Endothelial cell of umbilical vein (primary cell): ENCODE measurements at regions not wholly inside any gene's neighbourhood (a gene's known extent, or its start where the extent isn't known, plus 50 kb on each side); places are given as distances from the start of the nearest gene placed in this dataset.

ENCODE experiments used
- BruUV-seq: library from RNA; stranded (reverse); fragments of 400-500 nt; replicated peaks from 2 replicates; lab custom pipeline; 2021; lab: Mats Ljungman, UMichigan
- CTCF ChIA-PET: fragments of 300-600, 350-600 bp; sonication (Branson Sonifier 250); formaldehyde crosslinking; loops from one replicate; lab custom pipeline; 2021; ENCODE audit warnings: antibody characterized with exemption, inconsistent platforms; lab: Charles Lee
- POLR2A ChIA-PET: fragments of 300-600, 350-600 bp; sonication (Branson Sonifier 250); formaldehyde crosslinking; loops from one replicate; lab custom pipeline; 2021; ENCODE audit warnings: antibody characterized with exemption, inconsistent platforms; lab: Charles Lee
- DNase-seq: peaks from one replicate; pipeline ENCODE4 v3.0.0-alpha.2; 2011; ENCODE audit warnings: low read depth, low spot score
- FAIRE-seq: peaks from 2 replicates; lab custom pipeline; 2011; peaks lifted over from hg19 to GRCh38; lab: Jason Lieb, UNC
- H2AFZ ChIP-seq: 2 replicates; pipeline ENCODE4 v1.6.0; 2012; ENCODE audit warnings: low read depth, low read length, control low read depth, inconsistent platforms
- H3K27ac ChIP-seq: 2 replicates; pipeline ENCODE4 v1.5.1; 2011; ENCODE audit warnings: low read depth, mild to moderate bottlenecking, control low read depth, low read length, moderate library complexity; ENCODE audit not compliant: insufficient read depth
- H3K27me3 ChIP-seq, 2 experiments: 2 replicates each; pipeline versions ENCODE4 v1.6.0 to v1.6.1; 2011; ENCODE audit warnings: low read length in 2 of 2, mixed read lengths in 1 of 2; ENCODE audit not compliant: control insufficient read depth in 2 of 2, insufficient read depth in 2 of 2
- H3K36me3 ChIP-seq, 2 experiments: 2 replicates in 1 of 2; 3 replicates in 1 of 2; pipeline ENCODE4 v1.5.1; 2011; ENCODE audit warnings: low read length in 2 of 2, mild to moderate bottlenecking in 1 of 2, moderate library complexity in 1 of 2; ENCODE audit not compliant: control insufficient read depth in 2 of 2, insufficient read depth in 2 of 2; ENCODE audit errors: extremely low read depth in 1 of 2
- H3K4me1 ChIP-seq: 3 replicates; pipeline ENCODE4 v1.5.1; 2011; ENCODE audit warnings: mild to moderate bottlenecking, low read length; ENCODE audit not compliant: control insufficient read depth, insufficient read depth; ENCODE audit errors: extremely low read depth
- H3K4me2 ChIP-seq: 2 replicates; pipeline ENCODE4 v1.6.1; 2011; ENCODE audit warnings: low read length, control low read depth, mixed read lengths; ENCODE audit not compliant: insufficient read depth
- H3K4me3 ChIP-seq, 3 experiments: fragments of 200-600 bp in 1 of 3; sonication (generic), shearing (Covaris generic) in 1 of 3; replicated peaks in 1 of 3; 2 replicates each; pipeline ENCODE4 v1.5.1; 2011 to 2016; ENCODE audit warnings: control low read depth in 3 of 3, low read length in 3 of 3, mild to moderate bottlenecking in 2 of 3, inconsistent platforms in 1 of 3, low read depth in 1 of 3, moderate library complexity in 1 of 3; ENCODE audit not compliant: insufficient read depth in 1 of 3
- H3K79me2 ChIP-seq: 2 replicates; pipeline ENCODE4 v1.6.0; 2012; ENCODE audit warnings: low read length, inconsistent platforms; ENCODE audit not compliant: control insufficient read depth, insufficient read depth
- H3K9ac ChIP-seq: replicated peaks from 2 replicates; pipeline ENCODE3; 2011; ENCODE audit warnings: low read length, control low read depth; ENCODE audit not compliant: insufficient read depth; ENCODE audit errors: extremely low read depth
- H3K9me1 ChIP-seq: replicated peaks from 3 replicates; pipeline ENCODE4 v1.6.0; 2011; ENCODE audit warnings: mild to moderate bottlenecking, low read length; ENCODE audit not compliant: control insufficient read depth, insufficient read depth; ENCODE audit errors: extremely low read depth
- H3K9me3 ChIP-seq: replicated peaks from 2 replicates; pipeline ENCODE4 v1.5.1; 2012; ENCODE audit warnings: low read length, inconsistent platforms; ENCODE audit not compliant: control insufficient read depth, insufficient read depth
- H4K20me1 ChIP-seq: replicated peaks from 2 replicates; pipeline ENCODE3; 2011; ENCODE audit warnings: mild to moderate bottlenecking, low read length; ENCODE audit not compliant: control insufficient read depth, insufficient read depth; ENCODE audit errors: extremely low read depth
- EZH2 ChIP-seq: IDR thresholded peaks from 2 replicates; pipeline ENCODE4 v1.6.1; 2012; ENCODE audit warnings: borderline replicate concordance, low read depth, mild to moderate bottlenecking, moderate library complexity, low read length, inconsistent platforms; ENCODE audit not compliant: severe bottlenecking
- FOS ChIP-seq: IDR thresholded peaks from 2 replicates; pipeline ENCODE4 v1.6.1; 2011; ENCODE audit warnings: mild to moderate bottlenecking, low read length, moderate library complexity, borderline replicate concordance; ENCODE audit not compliant: insufficient read depth
- GATA2 ChIP-seq: IDR thresholded peaks from 2 replicates; pipeline ENCODE4 v1.7.0; 2011; ENCODE audit warnings: low read depth, mild to moderate bottlenecking, moderate library complexity, mixed read lengths, low read length; ENCODE audit not compliant: insufficient read length, insufficient read depth
- JUN ChIP-seq: IDR thresholded peaks from 2 replicates; pipeline ENCODE4 v1.6.1; 2011; ENCODE audit warnings: borderline replicate concordance, low read depth; ENCODE audit not compliant: insufficient read length, insufficient read depth
- MYC ChIP-seq: IDR thresholded peaks from one replicate; pipeline ENCODE4 v1.6.1; 2011; ENCODE audit warnings: mild to moderate bottlenecking, low read depth, low read length
- POLR2A ChIP-seq: IDR thresholded peaks from 2 replicates; pipeline ENCODE4 v1.6.1; 2012; ENCODE audit warnings: low read depth, mild to moderate bottlenecking, control low read depth, low read length
- POLR2AphosphoS5 ChIP-seq: IDR thresholded peaks from 2 replicates; pipeline ENCODE4 v1.6.1; 2012; ENCODE audit warnings: low read depth, mild to moderate bottlenecking, control low read depth, low read length, moderate library complexity; ENCODE audit not compliant: insufficient read depth
- dilution Hi-C: fragments of 300-500 bp; cut with MboI; formaldehyde crosslinking; loops from one replicate; pipeline ENCODE4 v1.15.0; 2019; ENCODE audit warnings: low sequenced_read_pairs; ENCODE audit not compliant: extremely low pct_ligation_motif_present
- intact Hi-C: fragments of 100-400 bp; cut with micrococcal nuclease; formaldehyde crosslinking; loops from one replicate; pipeline ENCODE4 v1.10.0; 2022
- TF ChIP-seq, protein P1 (sequence below), 2 donors: IDR thresholded peaks; 1 replicate in 1 of 2; 2 replicates in 1 of 2; pipeline ENCODE4 v1.5.1; 2011; ENCODE audit warnings: low read length in 2 of 2, mild to moderate bottlenecking in 2 of 2, moderate library complexity in 2 of 2, control low read depth in 1 of 2, inconsistent platforms in 1 of 2, low read depth in 1 of 2; ENCODE audit not compliant: insufficient read depth in 1 of 2; ENCODE audit errors: extremely low read depth in 1 of 2
- TF ChIP-seq, protein P2 (sequence below): IDR thresholded peaks from 2 replicates; pipeline ENCODE4 v1.6.1; 2011; ENCODE audit not compliant: insufficient read depth, insufficient read length

DNA sequence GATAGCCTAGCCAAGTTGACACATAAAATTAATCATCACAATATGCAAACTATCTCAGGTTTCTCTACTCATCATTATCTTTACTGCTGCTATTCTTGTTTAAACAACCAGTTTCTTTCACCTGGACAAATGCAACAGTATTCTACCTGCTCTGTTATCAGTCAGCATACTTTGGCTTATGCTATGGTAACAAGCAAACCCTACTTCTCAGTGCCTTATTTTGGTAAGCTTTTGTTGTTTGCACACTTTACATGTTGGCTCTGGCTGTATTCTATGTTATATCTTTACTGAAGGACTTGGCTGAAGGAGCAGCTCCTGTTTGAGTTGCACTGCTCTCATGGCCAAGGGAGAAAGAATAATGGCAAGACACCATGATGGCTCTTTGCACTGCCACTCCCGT lies 463.1 kb downstream of the EPM2A start:
- CTCF ChIA-PET, result no interaction called here
- H2AFZ ChIP-seq, result no peak overlapping the region
- H3K36me3 ChIP-seq, result no peaks in the 10 kb centered on the region
- dilution Hi-C loops, result no loop called here
- no peak for TF ChIP-seq GATA2
- no peak for TF ChIP-seq EZH2
- TF ChIP-seq POLR2AphosphoS5, result no peak
- no peak for TF ChIP-seq FOS
- no peak for TF ChIP-seq MYC
- no peak for TF ChIP-seq POLR2A
- TF ChIP-seq, protein P1, sequence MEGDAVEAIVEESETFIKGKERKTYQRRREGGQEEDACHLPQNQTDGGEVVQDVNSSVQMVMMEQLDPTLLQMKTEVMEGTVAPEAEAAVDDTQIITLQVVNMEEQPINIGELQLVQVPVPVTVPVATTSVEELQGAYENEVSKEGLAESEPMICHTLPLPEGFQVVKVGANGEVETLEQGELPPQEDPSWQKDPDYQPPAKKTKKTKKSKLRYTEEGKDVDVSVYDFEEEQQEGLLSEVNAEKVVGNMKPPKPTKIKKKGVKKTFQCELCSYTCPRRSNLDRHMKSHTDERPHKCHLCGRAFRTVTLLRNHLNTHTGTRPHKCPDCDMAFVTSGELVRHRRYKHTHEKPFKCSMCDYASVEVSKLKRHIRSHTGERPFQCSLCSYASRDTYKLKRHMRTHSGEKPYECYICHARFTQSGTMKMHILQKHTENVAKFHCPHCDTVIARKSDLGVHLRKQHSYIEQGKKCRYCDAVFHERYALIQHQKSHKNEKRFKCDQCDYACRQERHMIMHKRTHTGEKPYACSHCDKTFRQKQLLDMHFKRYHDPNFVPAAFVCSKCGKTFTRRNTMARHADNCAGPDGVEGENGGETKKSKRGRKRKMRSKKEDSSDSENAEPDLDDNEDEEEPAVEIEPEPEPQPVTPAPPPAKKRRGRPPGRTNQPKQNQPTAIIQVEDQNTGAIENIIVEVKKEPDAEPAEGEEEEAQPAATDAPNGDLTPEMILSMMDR (IDR thresholded peaks at IDR 0.05; ENCODE audit: extremely low read depth in 1 of 2, insufficient read depth in 1 of 2, low read depth in 1 of 2, low read length in 2 of 2), result no peak
- TF ChIP-seq, protein P2, sequence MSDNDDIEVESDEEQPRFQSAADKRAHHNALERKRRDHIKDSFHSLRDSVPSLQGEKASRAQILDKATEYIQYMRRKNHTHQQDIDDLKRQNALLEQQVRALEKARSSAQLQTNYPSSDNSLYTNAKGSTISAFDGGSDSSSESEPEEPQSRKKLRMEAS, result no peak
- TF ChIP-seq JUN, result no peak
- H3K27me3 ChIP-seq, result no peaks in the 10 kb centered on the region
- H4K20me1 ChIP-seq, result no peaks in the 10 kb centered on the region
- BruUV-seq, result no TSS peak
- no peaks in the 10 kb centered on the region for H3K9me1 ChIP-seq
- DNase-seq, result no peak
- intact Hi-C loops, result no loop called here
- no peak for FAIRE-seq
- H3K9me3 ChIP-seq, result no peaks in the 10 kb centered on the region
- H3K4me2 ChIP-seq, result no peak overlapping the region
- POLR2A ChIA-PET, result no interaction called here
- H3K4me3 ChIP-seq, result no peak overlapping the region
- no peak overlapping the region for H3K27ac ChIP-seq
- H3K9ac ChIP-seq, result no peak overlapping the region
- no peaks in the 10 kb centered on the region for H3K4me1 ChIP-seq
- no peaks in the 10 kb centered on the region for H3K79me2 ChIP-seq
